HL-60 (cell line): ENCODE measurements at regions not wholly inside any gene's neighbourhood (a gene's known extent, or its start where the extent isn't known, plus 50 kb on each side); places are given as distances from the start of the nearest gene placed in this dataset.

Experiments
- CTCF ChIP-seq: IDR thresholded peaks from one replicate; pipeline ENCODE4 v1.5.1; 2011; ENCODE audit warnings: low read length, control low read depth, inconsistent platforms; ENCODE audit not compliant: insufficient read depth
- POLR2AphosphoS5 ChIP-seq: IDR thresholded peaks from 2 replicates; pipeline ENCODE4 v1.6.1; 2012; ENCODE audit warnings: low read depth

- TF ChIP-seq CTCF (no peak), POLR2AphosphoS5 (no peak)
These were observed 355.0 kb downstream of the EDEM1 start for GRCh38 chr3:5542472-5542871.
